Breast epithelium (tissue), 3 donors: ENCODE measurements at regions not wholly inside any gene's neighbourhood (a gene's known extent, or its start where the extent isn't known, plus 50 kb on each side); places are given as distances from the start of the nearest gene placed in this dataset.
"Not testable (repeated sequence)": the region's sequence is repeated elsewhere in the genome, so short reads cannot be mapped to it uniquely, and the experiment has no call there.

Source experiments
- POLR2A ChIP-seq: fragments of 450-650 bp; IDR thresholded peaks from one replicate; pipeline ENCODE4 v1.6.1; 2016; ENCODE audit warnings: antibody characterized with exemption, mild to moderate bottlenecking, moderate library complexity
- TF ChIP-seq, protein P1 (sequence below), 3 donors: fragments of 450-650 bp; IDR thresholded peaks; one replicate each; pipeline ENCODE4 v1.5.1; 2016 to 2017; ENCODE audit warnings: antibody characterized with exemption in 3 of 3, mild to moderate bottlenecking in 3 of 3, moderate library complexity in 3 of 3

DNA sequence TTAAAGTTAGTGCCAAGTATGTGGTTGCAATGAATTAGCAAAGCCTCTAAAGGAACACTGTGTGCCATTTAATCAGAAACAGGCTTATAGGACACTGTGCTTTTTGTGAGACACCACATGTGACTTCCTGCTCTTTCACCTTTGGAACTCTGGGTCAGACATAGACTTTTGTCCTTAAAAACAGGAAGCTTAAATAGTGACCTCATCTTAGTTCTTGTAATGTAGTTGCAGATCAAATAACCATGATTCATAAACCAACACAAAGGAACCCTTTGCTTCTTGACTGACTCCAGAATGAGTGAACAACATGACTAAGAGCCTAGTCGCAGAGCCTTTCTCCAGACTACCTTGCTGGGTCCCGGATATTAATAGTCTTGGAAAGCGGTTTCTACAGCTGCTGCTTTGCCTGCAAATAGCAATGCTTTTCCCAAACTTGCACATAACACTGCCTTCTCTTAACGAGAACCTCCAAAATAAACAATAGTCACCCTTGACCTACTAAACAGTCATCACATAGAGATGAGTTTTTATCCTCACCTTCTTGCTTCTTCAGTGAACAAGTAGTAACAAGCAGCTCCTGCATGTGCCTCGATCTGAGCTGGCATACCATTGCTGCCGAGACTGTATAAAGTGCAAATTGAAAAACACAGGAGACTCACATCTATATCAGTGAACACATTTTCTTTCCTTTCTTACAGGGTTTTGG lies 1947.0 kb downstream of the FOXD4L5 start:
- not testable (repeated sequence) for TF ChIP-seq POLR2A
- TF ChIP-seq, protein P1, sequence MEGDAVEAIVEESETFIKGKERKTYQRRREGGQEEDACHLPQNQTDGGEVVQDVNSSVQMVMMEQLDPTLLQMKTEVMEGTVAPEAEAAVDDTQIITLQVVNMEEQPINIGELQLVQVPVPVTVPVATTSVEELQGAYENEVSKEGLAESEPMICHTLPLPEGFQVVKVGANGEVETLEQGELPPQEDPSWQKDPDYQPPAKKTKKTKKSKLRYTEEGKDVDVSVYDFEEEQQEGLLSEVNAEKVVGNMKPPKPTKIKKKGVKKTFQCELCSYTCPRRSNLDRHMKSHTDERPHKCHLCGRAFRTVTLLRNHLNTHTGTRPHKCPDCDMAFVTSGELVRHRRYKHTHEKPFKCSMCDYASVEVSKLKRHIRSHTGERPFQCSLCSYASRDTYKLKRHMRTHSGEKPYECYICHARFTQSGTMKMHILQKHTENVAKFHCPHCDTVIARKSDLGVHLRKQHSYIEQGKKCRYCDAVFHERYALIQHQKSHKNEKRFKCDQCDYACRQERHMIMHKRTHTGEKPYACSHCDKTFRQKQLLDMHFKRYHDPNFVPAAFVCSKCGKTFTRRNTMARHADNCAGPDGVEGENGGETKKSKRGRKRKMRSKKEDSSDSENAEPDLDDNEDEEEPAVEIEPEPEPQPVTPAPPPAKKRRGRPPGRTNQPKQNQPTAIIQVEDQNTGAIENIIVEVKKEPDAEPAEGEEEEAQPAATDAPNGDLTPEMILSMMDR (IDR thresholded peaks at IDR 0.05): not testable (repeated sequence)
